Upper lobe of left lung (tissue), 6 donors: ENCODE measurements at regions not wholly inside any gene's neighbourhood (a gene's known extent, or its start where the extent isn't known, plus 50 kb on each side); places are given as distances from the start of the nearest gene placed in this dataset.

Source experiments
- ATAC-seq, 2 donors: fragments of 200-7000 bp; cut with Tn5 transposase; one replicate each; pipeline ENCODE4 v1.9.1; 2022; ENCODE audit warnings: mild to moderate bottlenecking in 2 of 2, moderate library complexity in 2 of 2; ENCODE audit not compliant: low FRiP score in 2 of 2
- DNase-seq, 2 donors: peaks; one replicate each; pipeline ENCODE4 v3.0.0-alpha.2; 2019 to 2020
- H3K27ac ChIP-seq, 4 donors: fragments of 200-600 bp; sonication (generic); one replicate each; pipeline ENCODE4 v1.5.1; 2016 to 2019
- H3K27me3 ChIP-seq, 4 donors: fragments of 200-600 bp; sonication (generic); one replicate each; pipeline ENCODE4 v1.5.1; 2017 to 2019
- H3K36me3 ChIP-seq, 4 donors: fragments of 200-600 bp; sonication (generic); one replicate each; pipeline ENCODE4 v1.5.1; 2016 to 2019
- H3K4me1 ChIP-seq, 4 donors: fragments of 200-600 bp; sonication (generic); one replicate each; pipeline ENCODE4 v1.5.1; 2018 to 2019
- H3K4me3 ChIP-seq, 4 donors: fragments of 200-600 bp; sonication (generic); one replicate each; pipeline ENCODE4 v1.5.1; 2017 to 2019; ENCODE audit warnings: mild to moderate bottlenecking in 2 of 4, moderate library complexity in 1 of 4
- H3K9me3 ChIP-seq, 4 donors: fragments of 200-600 bp; sonication (generic); one replicate each; pipeline ENCODE4 v1.5.1; 2018 to 2019
- EP300 ChIP-seq, 4 donors: sonication (generic); formaldehyde crosslinking; IDR thresholded peaks; one replicate each; pipeline ENCODE4 v1.5.1; 2017; ENCODE audit warnings: antibody characterized with exemption in 4 of 4, control low read depth in 2 of 4
- POLR2A ChIP-seq, 4 donors: fragments of 450-650 bp; IDR thresholded peaks; one replicate each; pipeline ENCODE4 v1.5.1; 2016 to 2017; ENCODE audit warnings: antibody characterized with exemption in 4 of 4, mild to moderate bottlenecking in 2 of 4
- POLR2AphosphoS5 ChIP-seq, 2 donors: sonication (generic); formaldehyde crosslinking; IDR thresholded peaks; one replicate each; pipeline ENCODE4 v1.5.1; 2017; ENCODE audit warnings: antibody characterized with exemption in 2 of 2
- WGBS, 2 donors: methylation state at CpG; one replicate each; pipeline ENCODE4 v1.1.5; 2017 to 2018; 5-methylcytosine and 5-hydroxymethylcytosine counted together
- TF ChIP-seq, protein P1 (sequence below), 6 experiments: fragments of 450-650 bp in 4 of 6; fragments of 200-600 bp in 2 of 6; sonication (generic) in 2 of 6; IDR thresholded peaks; one replicate each; pipeline ENCODE4 v1.5.1; 2016 to 2019; ENCODE audit warnings: antibody characterized with exemption in 6 of 6
- donor health status: DM: no; HTN: no; CAD: no; lungs with moderate emphysema.
- donor health status: DM: no; HTN: yes; CAD: no; lungs with severe emphysema.

DNA sequence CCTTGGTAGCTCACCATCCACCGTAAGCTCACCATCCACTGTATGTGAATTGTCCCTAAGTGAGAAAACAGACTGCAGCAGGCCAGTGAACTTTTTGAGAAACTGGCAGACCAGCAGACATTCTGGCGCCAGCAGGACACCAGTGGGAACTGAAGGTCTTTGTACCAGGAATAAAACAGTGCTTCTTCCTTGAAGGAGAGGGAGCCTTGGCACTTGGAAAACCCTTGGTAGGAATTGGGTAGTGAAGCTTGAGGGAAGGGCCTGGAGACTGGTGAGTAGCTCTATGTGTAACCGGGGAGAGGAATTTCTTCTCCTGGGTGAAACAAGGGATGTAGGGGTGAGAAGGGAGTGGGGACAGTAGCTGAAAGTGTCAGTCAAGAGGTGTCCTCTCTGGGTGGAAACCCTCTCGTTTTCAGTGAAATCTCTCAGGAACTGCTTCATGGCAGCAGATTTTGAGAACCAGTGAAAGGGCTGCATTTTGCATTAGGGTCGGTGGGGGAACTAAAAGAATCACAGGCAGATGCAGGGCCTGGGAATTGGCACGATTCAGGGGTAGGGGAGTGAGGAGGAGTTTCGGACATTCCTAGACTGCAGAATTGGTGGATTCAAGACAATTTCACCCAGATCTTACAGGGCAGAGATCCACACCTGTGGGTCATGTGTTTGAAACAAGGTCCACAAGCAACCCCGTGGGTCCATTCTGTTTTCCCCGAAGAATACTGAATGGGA is 131.5 kb upstream of the DLX2 start:
- H3K27ac ChIP-seq: no peak overlapping the region
- no peaks in the 10 kb centered on the region for H3K36me3 ChIP-seq
- WGBS, 2 donors: 72 to 84% methylated on average over 9 of the region's 9 CpGs
- peak overlapping the region in 2 of 4 donors; percentile 39 to 45 for H3K4me3 ChIP-seq
- no peaks in the 10 kb centered on the region for H3K9me3 ChIP-seq
- no peak for TF ChIP-seq EP300 (IDR thresholded peaks at IDR 0.05)
- no peak for TF ChIP-seq POLR2A (IDR thresholded peaks at IDR 0.05)
- TF ChIP-seq, protein P1, sequence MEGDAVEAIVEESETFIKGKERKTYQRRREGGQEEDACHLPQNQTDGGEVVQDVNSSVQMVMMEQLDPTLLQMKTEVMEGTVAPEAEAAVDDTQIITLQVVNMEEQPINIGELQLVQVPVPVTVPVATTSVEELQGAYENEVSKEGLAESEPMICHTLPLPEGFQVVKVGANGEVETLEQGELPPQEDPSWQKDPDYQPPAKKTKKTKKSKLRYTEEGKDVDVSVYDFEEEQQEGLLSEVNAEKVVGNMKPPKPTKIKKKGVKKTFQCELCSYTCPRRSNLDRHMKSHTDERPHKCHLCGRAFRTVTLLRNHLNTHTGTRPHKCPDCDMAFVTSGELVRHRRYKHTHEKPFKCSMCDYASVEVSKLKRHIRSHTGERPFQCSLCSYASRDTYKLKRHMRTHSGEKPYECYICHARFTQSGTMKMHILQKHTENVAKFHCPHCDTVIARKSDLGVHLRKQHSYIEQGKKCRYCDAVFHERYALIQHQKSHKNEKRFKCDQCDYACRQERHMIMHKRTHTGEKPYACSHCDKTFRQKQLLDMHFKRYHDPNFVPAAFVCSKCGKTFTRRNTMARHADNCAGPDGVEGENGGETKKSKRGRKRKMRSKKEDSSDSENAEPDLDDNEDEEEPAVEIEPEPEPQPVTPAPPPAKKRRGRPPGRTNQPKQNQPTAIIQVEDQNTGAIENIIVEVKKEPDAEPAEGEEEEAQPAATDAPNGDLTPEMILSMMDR (IDR thresholded peaks at IDR 0.05): no peak
- TF ChIP-seq POLR2AphosphoS5 (IDR thresholded peaks at IDR 0.05): no peak
- ATAC-seq (no peak), DNase-seq (no peak)
- peaks cover 13 to 17% (median 14%) of the 10 kb centered on the region in 4 donors for H3K4me1 ChIP-seq
- H3K27me3 ChIP-seq: peaks cover 0 to 17% (median 5%) of the 10 kb centered on the region in 4 donors

DNA sequence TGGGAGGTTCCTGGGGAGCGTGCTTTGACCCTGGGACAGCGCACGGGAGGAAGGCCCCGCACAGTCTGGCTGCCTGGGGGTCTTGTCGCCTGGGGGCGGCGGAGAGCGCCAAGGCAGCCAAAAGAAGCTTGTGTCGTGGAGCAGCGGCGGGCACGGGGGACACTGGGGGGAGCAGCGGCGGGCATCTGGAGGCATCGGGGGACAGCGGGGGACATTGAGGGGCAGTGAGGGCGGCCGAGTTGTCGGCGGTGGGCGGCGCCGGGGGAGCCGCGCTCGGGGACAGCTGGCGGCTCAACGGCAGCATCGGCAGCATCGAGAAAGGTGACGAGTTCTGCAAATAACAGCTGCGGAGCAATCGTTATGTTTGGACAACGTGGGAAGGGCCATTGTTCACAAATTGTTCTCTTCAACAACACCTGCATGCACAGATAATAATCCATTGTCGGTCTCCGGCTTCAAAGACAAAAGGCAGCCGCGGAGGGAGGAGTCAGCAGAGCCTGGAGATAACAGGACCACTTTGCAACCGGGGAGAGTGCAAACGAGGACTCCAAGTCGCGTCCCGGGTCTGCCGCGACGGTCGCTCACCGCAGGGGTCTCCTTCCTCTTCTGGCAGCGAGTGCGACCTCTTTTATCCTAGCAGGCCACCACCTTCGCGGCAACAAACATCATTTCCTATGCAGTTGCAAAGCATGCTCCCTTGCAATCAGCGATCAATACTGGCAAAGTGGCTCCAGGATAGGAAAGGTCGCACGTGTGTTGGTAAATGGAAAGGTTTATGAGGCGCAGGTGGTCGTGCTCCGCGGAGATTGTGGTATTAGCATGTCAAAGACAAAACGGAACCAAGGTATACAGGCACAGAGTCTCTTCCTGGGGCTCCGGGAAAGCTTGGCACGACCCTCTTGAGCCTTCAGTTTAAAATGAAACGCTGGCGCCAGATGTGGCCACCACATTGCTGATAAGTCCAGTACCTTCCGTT is 132.3 kb upstream of the DLX2 start:
- Histone ChIP-seq H3K27me3 (peaks cover 0 to 17% (median 5%) of the 10 kb centered on the region in 4 donors), H3K36me3 (no peaks in the 10 kb centered on the region), H3K27ac (no peak overlapping the region), H3K4me1 (peaks cover 13 to 17% (median 14%) of the 10 kb centered on the region in 4 donors), H3K9me3 (no peaks in the 10 kb centered on the region), H3K4me3 (peak overlapping the region in 3 of 4 donors; percentile 24 to 45 (median 39))
- no peak for TF ChIP-seq POLR2A (IDR thresholded peaks at IDR 0.05)
- TF ChIP-seq, protein P1 (IDR thresholded peaks at IDR 0.05): no peak
- TF ChIP-seq EP300 (IDR thresholded peaks at IDR 0.05): no peak
- no peak for TF ChIP-seq POLR2AphosphoS5 (IDR thresholded peaks at IDR 0.05)
- ATAC-seq: peak in 1 of 2 donors; percentile 39
- peak in 1 of 2 donors; percentile 83 for DNase-seq
- WGBS, 2 donors: 3 to 4% methylated on average over 37 to 65 of the region's 65 CpGs

DNA sequence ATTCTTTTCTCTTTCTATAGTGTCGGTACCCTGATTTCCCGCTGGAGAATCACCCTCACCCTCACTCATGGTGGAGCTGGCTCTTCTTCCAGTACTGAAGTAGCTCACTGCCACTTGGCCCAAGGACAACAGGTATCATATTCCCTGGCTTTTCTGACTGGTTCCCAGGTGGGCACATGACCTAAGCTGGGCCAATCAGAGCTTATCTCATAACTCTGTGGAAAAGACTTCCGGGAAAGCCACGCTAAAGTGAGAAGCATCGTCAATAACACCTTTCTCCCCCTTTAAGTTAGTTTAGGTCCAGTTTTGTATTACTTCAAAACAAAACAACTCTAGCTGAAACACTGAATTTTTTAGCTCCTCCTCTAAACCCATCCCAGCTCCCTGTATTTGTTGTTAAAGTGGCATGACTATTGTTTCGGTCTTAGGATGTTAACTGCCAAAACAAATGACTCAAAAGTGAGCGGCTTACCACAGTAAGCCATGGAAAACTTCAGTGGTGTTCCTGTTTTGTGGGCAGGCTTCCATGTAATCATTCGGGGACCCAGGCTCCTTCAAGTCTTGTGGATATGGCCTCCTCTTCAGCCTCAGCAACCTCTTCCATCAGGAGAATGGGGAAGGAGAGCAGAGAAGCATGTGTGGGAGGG is 137.4 kb upstream of the DLX2 start:
- DNase-seq: no peak
- TF ChIP-seq, protein P1 (IDR thresholded peaks at IDR 0.05): no peak
- TF ChIP-seq POLR2A (IDR thresholded peaks at IDR 0.05) (no peak), POLR2AphosphoS5 (IDR thresholded peaks at IDR 0.05) (no peak), EP300 (IDR thresholded peaks at IDR 0.05) (no peak)
- Histone ChIP-seq H3K9me3 (no peaks in the 10 kb centered on the region), H3K27me3 (peaks cover 0 to 8% (median 2%) of the 10 kb centered on the region in 4 donors), H3K4me1 (peaks cover 5 to 12% (median 10%) of the 10 kb centered on the region in 4 donors), H3K27ac (no peak overlapping the region), H3K4me3 (no peak overlapping the region), H3K36me3 (no peaks in the 10 kb centered on the region)
- 78 to 84% methylated on average over 8 of the region's 8 CpGs for WGBS, 2 donors
- no peak for ATAC-seq

DNA sequence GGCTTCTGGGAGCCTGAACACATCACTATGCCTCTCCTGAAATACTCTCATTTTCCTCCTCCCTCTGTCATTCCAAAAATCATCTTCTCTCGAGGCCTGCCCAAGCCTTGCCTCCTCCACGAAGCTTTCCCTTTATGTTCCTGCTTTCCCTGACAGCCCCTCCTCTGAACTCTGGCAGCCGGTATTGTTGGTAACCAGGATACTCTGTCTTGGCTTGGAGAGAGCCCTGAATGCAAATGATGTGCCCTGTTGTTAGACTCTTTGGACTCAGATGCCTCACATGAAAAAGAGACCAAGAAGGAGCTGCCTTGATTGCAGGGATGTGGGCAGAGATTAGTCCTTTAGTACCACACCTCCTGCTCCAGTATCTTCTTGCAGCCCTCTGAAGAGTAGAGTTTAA is 138.5 kb upstream of the DLX2 start:
- TF ChIP-seq, protein P1 (IDR thresholded peaks at IDR 0.05): no peak
- TF ChIP-seq EP300 (IDR thresholded peaks at IDR 0.05) (no peak), POLR2A (IDR thresholded peaks at IDR 0.05) (no peak), POLR2AphosphoS5 (IDR thresholded peaks at IDR 0.05) (no peak)
- Histone ChIP-seq H3K4me1 (peaks cover 0 to 4% (median 2%) of the 10 kb centered on the region in 4 donors), H3K4me3 (no peak overlapping the region), H3K36me3 (no peaks in the 10 kb centered on the region), H3K27me3 (no peaks in the 10 kb centered on the region), H3K27ac (no peak overlapping the region), H3K9me3 (no peaks in the 10 kb centered on the region)
- WGBS, 2 donors: 82 to 85% methylated on average over 3 of the region's 3 CpGs
- DNase-seq (no peak), ATAC-seq (no peak)
